GM19240 (cell line): ENCODE measurements at regions not wholly inside any gene's neighbourhood (a gene's known extent, or its start where the extent isn't known, plus 50 kb on each side); places are given as distances from the start of the nearest gene placed in this dataset.
"Not testable (repeated sequence)": the region's sequence is repeated elsewhere in the genome, so short reads cannot be mapped to it uniquely, and the experiment has no call there.

Experiments used
- DNase-seq: peaks from one replicate; pipeline ENCODE4 v3.0.0; 2011; ENCODE audit warnings: low spot score; ENCODE audit not compliant: insufficient read length

GRCh38 chrX:51148848-51149247 lies 183.8 kb upstream of the NUDT10 start:
- no peak for DNase-seq

- no peak for DNase-seq
Observed at GRCh38 chrX:51151734-51152133, 180.9 kb upstream of the NUDT10 start.

- DNase-seq, result no peak
Observed at GRCh38 chrX:51155157-51155556, 177.5 kb upstream of the NUDT10 start.

- DNase-seq, result no peak
Observed at GRCh38 chrX:51155566-51155965, 177.1 kb upstream of the NUDT10 start.

GRCh38 chrX:51158231-51158630 lies 174.4 kb upstream of the NUDT10 start:
- no peak for DNase-seq

GRCh38 chrX:51159378-51159777 lies 173.2 kb upstream of the NUDT10 start:
- DNase-seq, result not testable (repeated sequence)

GRCh38 chrX:51163730-51164129 lies 168.9 kb upstream of the NUDT10 start:
- no peak for DNase-seq

GRCh38 chrX:51178356-51178900 lies 154.2 kb upstream of the NUDT10 start:
- DNase-seq, result not testable (repeated sequence)

GRCh38 chrX:51179805-51180204 lies 152.8 kb upstream of the NUDT10 start:
- DNase-seq, result not testable (repeated sequence)

GRCh38 chrX:51182545-51182944 lies 150.1 kb upstream of the NUDT10 start:
- DNase-seq, result no peak

GRCh38 chrX:51192104-51192503 lies 140.5 kb upstream of the NUDT10 start:
- DNase-seq, result no peak

- DNase-seq, result no peak
Observed at GRCh38 chrX:51215266-51215665, 117.4 kb upstream of the NUDT10 start.

GRCh38 chrX:51215856-51216255 lies 116.8 kb upstream of the NUDT10 start:
- no peak for DNase-seq

GRCh38 chrX:51242212-51242611 lies 90.4 kb upstream of the NUDT10 start:
- DNase-seq, result no peak

GRCh38 chrX:51257490-51257889 lies 75.1 kb upstream of the NUDT10 start:
- DNase-seq, result no peak

- DNase-seq, result not testable (repeated sequence)
Observed at GRCh38 chrX:51262271-51262670, 70.4 kb upstream of the NUDT10 start.

GRCh38 chrX:51272638-51273037 lies 60.0 kb upstream of the NUDT10 start:
- DNase-seq, result no peak

GRCh38 chrX:51281758-51282318 lies 50.8 kb upstream of the NUDT10 start:
- DNase-seq, result no peak
